Thyroid gland (tissue), 4 donors: ENCODE measurements at regions not wholly inside any gene's neighbourhood (a gene's known extent, or its start where the extent isn't known, plus 50 kb on each side); places are given as distances from the start of the nearest gene placed in this dataset.

Experiments
- POLR2A ChIP-seq, 2 donors: fragments of 450-650 bp; IDR thresholded peaks; one replicate each; pipeline ENCODE4 v1.6.1; 2017; ENCODE audit warnings: antibody characterized with exemption in 2 of 2, mild to moderate bottlenecking in 2 of 2, moderate library complexity in 1 of 2
- TF ChIP-seq, protein P1 (sequence below), 6 experiments: fragments of 200-600 bp in 3 of 6; fragments of 450-650 bp in 3 of 6; sonication (generic) in 3 of 6; IDR thresholded peaks; one replicate each; pipeline ENCODE4 v1.5.1; 2016 to 2019; ENCODE audit warnings: antibody characterized with exemption in 6 of 6, mild to moderate bottlenecking in 2 of 6, inconsistent platforms in 1 of 6, moderate library complexity in 1 of 6

GRCh38 chr13:58472483-58472882, 840.9 kb downstream of the PCDH17 start:
- TF ChIP-seq, protein P1, sequence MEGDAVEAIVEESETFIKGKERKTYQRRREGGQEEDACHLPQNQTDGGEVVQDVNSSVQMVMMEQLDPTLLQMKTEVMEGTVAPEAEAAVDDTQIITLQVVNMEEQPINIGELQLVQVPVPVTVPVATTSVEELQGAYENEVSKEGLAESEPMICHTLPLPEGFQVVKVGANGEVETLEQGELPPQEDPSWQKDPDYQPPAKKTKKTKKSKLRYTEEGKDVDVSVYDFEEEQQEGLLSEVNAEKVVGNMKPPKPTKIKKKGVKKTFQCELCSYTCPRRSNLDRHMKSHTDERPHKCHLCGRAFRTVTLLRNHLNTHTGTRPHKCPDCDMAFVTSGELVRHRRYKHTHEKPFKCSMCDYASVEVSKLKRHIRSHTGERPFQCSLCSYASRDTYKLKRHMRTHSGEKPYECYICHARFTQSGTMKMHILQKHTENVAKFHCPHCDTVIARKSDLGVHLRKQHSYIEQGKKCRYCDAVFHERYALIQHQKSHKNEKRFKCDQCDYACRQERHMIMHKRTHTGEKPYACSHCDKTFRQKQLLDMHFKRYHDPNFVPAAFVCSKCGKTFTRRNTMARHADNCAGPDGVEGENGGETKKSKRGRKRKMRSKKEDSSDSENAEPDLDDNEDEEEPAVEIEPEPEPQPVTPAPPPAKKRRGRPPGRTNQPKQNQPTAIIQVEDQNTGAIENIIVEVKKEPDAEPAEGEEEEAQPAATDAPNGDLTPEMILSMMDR (IDR thresholded peaks at IDR 0.05) = no peak
- TF ChIP-seq POLR2A (IDR thresholded peaks at IDR 0.05) = no peak
